Esophagus squamous epithelium (tissue), 4 donors: ENCODE measurements at regions not wholly inside any gene's neighbourhood (a gene's known extent, or its start where the extent isn't known, plus 50 kb on each side); places are given as distances from the start of the nearest gene placed in this dataset.

Experiments
- CTCF ChIP-seq, 6 experiments: fragments of 450-650 bp in 4 of 6; fragments of 200-600 bp in 2 of 6; sonication (generic) in 2 of 6; IDR thresholded peaks; one replicate each; pipeline ENCODE4 v1.5.1; 2016 to 2019; ENCODE audit warnings: antibody characterized with exemption in 6 of 6, mild to moderate bottlenecking in 4 of 6, moderate library complexity in 4 of 6
- POLR2A ChIP-seq, 4 donors: fragments of 450-650 bp; IDR thresholded peaks; one replicate each; pipeline ENCODE4 v1.6.1; 2017; ENCODE audit warnings: antibody characterized with exemption in 4 of 4, mild to moderate bottlenecking in 4 of 4, moderate library complexity in 3 of 4

- TF ChIP-seq CTCF (IDR thresholded peaks at IDR 0.05) (no peak), POLR2A (IDR thresholded peaks at IDR 0.05) (no peak)
Measured at GRCh38 chr14:22329371-22329770, 259.7 kb downstream of the DAD1 start.
